Astrocyte (in vitro differentiated cells and primary cell): ENCODE measurements at regions not wholly inside any gene's neighbourhood (a gene's known extent, or its start where the extent isn't known, plus 50 kb on each side); places are given as distances from the start of the nearest gene placed in this dataset.

Source experiments
- EZH2 ChIP-seq: IDR thresholded peaks from 2 replicates; pipeline ENCODE4 v1.6.1; 2012; ENCODE audit warnings: mild to moderate bottlenecking, low read length, inconsistent platforms; ENCODE audit not compliant: insufficient read depth
- TF ChIP-seq, protein P1 (sequence below): IDR thresholded peaks from 2 replicates; pipeline ENCODE4 v1.5.1; 2011; ENCODE audit warnings: low read depth, mild to moderate bottlenecking, inconsistent platforms, low read length, moderate library complexity; ENCODE audit not compliant: insufficient read depth

- TF ChIP-seq, protein P1, sequence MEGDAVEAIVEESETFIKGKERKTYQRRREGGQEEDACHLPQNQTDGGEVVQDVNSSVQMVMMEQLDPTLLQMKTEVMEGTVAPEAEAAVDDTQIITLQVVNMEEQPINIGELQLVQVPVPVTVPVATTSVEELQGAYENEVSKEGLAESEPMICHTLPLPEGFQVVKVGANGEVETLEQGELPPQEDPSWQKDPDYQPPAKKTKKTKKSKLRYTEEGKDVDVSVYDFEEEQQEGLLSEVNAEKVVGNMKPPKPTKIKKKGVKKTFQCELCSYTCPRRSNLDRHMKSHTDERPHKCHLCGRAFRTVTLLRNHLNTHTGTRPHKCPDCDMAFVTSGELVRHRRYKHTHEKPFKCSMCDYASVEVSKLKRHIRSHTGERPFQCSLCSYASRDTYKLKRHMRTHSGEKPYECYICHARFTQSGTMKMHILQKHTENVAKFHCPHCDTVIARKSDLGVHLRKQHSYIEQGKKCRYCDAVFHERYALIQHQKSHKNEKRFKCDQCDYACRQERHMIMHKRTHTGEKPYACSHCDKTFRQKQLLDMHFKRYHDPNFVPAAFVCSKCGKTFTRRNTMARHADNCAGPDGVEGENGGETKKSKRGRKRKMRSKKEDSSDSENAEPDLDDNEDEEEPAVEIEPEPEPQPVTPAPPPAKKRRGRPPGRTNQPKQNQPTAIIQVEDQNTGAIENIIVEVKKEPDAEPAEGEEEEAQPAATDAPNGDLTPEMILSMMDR: no peak
- no peak for TF ChIP-seq EZH2
Observed at GRCh38 chr2:111246620-111247061, 125.9 kb downstream of the BCL2L11 start.
